Activated naive CD4-positive, alpha-beta T cell treated with anti-CD3 and anti-CD28 coated beads, Interleukin-2, amount 50 U/mL, for 16 hours (primary cell): ENCODE measurements at regions not wholly inside any gene's neighbourhood (a gene's known extent, or its start where the extent isn't known, plus 50 kb on each side); places are given as distances from the start of the nearest gene placed in this dataset.
"Not testable (repeated sequence)": the region's sequence is repeated elsewhere in the genome, so short reads cannot be mapped to it uniquely, and the experiment has no call there.

Experiments
- DNase-seq: peaks from one replicate; pipeline ENCODE4 v3.0.0-alpha.2; 2020

DNA sequence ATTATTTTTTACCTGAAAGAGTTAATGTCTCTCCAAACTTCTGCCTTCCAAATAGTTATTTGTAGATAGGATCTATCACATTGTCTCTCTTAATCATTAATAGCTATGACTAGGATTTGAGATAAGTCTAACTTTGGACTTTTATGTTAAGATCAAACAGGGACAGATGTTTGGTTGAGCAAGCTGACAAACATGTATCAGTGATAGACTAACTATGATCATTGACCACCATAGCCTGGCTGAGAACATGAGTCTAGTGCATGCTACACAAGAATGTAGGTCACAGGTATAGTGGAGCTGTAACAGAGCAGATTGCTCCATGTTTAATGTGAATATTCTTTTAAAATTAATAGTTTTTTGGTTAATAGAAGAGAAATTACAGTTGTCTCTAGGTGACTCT, 52.0 kb downstream of the SYT15B start:
- DNase-seq: not testable (repeated sequence)

DNA sequence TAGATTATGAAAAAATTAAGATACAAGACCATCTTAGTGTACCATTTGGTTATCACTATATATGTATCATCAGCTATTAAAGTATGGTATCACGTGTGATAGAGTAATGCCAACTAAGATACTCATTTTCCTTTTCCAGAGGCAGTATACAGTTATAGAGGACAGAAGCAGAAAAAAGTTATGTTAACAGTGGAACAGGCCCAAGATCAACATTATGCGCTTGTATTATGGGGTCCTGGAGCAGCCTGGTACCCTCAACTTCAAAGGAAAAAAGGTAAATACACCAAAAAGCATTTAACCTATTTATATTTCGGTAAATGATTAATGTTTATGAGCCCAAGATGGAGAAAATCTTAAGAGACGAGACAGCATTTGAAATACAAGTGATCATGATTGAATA, 52.9 kb downstream of the SYT15B start:
- not testable (repeated sequence) for DNase-seq

DNA sequence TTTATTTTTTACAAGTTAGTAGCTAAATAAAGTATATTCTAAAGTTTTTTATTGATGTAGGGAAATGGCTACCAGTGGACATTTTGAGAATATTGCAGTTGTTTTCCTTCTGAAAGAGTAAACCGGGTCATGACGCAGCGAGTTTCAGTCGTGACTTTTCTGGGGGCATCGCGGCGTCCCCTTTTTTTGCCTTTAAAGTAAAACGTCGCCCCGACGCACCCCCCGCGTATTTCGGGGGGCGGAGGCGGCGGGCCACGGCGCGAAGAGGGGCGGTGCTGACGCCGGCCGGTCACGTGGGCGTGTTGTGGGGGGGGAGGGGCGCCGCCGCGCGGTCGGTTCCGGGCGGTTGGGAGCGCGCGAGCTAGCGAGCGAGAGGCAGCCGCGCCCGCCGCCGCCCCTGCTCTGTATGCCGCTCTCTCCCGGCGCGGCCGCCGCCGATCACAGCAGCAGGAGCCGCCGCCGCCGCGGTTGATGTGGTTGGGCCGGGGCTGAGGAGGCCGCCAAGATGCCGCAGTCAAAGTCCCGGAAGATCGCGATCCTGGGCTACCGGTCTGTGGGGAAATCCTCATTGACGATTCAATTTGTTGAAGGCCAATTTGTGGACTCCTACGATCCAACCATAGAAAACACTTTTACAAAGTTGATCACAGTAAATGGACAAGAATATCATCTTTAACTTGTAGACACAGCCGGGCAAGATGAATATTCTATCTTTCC, 57.5 kb downstream of the SYT15B start:
- peak; percentile 75 for DNase-seq

DNA sequence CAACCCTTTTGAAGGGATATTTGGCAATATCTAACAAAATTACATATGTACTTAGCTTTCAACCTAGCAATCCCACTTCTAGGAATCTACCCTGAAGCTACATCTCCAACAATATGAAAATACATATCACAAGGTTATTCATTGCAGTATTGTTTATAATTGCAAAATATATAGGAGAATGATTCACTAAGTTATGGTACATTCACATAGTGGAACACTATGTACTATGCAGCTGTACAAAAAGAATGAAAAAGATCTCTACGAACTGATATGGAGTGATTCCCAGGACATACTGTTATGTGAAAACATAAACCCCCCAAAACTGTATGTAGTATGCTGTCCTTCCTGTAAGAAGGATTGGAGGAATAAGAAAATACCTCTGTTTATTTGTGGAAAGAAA, 62.1 kb downstream of the SYT15B start:
- DNase-seq: not testable (repeated sequence)

DNA sequence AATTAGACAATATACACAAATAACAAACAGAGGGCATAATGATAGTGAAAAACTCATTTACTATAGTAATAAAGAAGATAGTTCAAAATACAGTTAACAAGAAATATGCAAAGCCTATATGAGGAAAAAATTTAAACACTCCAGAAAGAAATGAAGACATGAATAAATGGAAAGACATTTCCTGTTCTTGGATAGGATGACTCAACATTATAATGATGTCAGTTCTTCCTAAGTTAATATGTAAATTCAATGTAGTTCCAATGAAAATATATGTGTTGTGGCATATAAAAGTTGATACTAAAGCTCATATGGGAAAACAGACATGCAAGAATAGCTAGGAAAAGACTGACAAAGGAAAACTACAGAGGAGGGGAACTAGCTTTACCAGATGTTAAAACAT, 63.5 kb downstream of the SYT15B start:
- not testable (repeated sequence) for DNase-seq

DNA sequence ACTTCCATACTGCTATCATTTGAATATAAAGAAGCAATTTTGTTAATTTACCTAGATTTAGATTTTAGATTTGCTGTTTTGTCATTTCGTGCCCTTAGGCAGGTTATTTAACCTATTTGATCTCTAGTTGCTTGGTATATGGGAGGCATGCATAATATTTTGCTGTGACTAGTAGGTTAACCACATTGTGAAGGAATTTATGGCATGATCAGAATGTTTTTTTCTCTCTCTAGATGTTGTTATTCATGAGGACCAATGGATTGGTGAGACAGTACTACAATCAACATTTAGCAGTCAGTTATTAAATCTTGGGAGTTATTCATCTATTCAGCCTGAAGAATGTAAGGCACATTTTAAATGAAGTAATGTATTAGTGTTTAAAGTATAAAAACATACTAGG, 67.2 kb downstream of the SYT15B start:
- not testable (repeated sequence) for DNase-seq

DNA sequence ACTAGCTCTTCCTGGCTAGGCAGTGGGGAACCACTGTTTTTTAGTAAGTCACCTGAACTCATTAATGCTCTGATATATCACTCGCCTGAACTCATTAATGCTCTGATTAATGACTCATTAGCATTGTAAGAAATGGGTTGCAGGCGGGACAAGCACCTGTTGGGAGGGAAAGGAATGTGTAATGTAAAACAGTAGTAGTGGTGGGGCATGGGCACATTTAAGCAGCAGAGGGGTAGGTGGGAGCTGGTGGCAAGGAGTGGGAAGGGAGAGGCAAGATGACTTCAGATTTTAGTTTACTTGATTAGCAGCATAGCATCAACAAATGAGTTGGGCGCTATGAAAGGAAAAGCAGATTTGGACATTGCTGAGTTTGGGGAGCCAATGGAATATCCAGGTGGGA, 68.2 kb downstream of the SYT15B start:
- not testable (repeated sequence) for DNase-seq

DNA sequence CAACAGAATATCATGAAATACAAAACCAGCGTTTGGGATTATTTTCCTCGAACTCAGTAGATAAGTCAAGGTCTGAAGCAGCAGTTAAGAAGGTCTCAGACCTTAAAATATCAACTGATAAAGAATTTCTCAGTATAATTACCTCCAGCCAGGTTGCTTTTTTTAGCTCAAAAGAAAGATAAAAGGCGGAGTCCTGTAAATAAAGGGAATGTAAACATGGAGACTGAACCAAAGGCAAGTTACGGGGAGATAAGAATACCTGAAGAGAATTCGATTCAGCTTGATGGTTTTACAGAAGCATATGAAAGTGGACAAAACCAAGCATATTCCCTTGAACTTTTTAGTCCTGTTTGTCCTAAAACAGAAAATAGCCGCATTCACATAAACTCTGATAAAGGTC, 73.1 kb downstream of the SYT15B start:
- not testable (repeated sequence) for DNase-seq

DNA sequence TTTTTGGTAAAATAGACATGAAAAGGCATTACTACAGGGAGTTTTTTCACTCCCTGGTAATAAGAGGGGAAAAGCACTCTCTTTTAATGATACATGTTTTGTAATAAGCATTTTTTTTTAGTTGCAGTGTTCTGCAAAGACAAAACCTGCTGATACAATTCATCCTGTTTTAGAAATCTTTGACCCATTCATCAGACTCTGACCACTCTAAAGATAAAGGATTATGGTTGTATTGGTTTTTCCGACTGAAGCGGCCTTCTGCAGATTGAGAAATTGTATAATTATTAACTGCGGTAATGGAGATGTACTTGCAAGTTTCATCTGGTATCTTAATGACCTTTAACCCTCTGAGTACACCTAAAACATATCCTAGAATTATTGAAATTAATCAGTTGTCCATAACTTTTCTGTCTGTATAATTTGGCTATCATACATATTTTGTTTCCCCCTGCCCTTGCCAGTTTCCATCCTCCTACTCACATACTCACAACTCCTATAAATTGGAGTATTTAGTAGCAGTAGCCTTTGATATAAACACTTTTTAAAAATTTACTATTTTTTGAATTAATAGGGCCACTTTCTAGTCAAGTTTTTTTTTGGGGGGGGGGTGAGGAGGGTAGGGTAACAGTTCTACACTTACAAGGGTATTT, 79.4 kb downstream of the SYT15B start:
- DNase-seq: not testable (repeated sequence)

DNA sequence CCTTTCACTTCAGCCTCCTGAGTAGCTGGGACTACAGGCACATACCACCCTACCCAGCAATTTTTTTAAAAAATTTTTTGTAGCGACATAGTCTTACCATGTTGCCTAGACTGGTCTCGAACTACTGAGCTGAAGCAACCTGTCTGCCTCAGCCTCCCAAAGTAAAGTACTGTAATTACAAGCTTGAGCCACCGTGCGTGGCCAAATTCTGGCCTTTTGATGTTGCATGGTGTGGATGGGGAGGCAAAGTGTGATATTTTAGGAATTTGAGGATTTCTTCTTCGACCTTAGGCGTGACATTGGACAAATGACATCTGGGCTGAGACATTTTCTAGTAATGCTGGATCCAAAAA, 81.8 kb downstream of the SYT15B start:
- DNase-seq: not testable (repeated sequence)

DNA sequence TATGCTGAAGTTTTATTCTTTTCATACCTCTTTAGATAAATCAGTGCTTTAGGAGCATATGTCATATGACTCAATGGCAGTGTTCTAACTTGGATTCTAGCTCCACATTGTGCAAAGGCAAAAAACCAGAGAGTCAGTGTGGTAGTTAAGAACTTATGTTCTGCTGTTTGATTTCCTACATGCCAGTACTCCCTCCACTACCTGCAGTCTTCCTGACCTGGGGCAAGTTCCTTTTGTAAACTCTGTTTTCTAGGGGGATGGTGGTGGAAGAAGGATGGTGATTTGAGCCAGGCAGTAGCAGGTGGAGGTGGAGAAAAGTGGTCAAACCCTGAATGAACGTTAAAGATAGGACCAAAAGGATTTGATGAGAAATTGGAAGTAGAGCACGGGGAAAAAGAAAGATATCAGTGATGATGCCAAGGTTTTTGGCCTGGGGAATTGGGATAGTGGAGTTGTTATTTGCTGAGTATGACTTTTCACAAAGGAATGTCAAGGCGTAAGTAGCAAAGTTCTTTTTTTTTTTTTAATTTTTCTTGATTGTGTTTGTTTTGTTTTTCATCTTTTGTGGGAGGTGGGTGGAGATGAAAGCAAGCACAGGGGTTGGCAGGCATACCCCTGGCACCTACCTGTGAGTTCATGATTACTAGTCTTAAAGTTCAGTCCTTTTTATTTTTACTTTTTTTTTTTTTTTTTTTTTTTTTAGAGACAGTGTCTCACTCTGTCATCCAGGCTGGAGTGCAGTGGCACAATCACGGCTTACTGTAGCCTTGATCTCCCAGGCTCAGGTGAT, 82.3 kb downstream of the SYT15B start:
- DNase-seq: not testable (repeated sequence)

DNA sequence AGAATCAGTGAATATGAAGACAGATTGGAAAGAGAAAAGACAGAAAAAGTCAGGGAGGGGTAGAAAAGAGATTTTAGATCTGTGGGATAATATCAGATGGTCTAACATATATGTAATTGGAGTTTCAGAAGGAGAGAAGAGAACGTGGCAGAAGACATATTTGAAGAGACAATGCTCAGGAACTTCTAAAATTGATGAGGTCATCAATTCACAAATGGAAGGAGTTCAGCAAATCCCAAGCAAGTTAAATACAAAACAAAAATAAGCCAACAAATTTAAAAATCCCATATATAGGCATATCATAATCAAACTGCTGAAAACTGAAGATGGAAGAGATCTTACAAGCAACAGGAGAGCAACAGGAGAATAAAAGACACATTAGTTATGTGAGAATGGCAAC, 87.3 kb downstream of the SYT15B start:
- not testable (repeated sequence) for DNase-seq

DNA sequence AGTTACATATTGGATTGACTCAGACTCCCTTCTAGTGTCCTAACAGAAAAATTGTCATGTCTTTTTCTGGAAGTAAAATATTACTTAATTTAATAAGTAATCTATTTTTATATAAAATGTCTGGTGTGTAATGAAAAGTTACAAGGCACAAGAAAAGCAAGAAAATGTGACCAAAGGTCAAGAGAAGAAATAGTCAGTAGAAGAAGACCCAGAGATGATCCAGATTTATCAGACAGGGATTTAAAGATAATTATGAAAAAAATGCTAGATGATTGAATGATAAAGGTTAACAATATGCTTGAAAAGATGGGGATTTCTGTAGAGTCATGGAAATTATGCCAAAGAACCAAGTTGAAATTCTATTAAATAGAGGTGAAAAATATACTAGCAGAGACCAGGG, 87.8 kb downstream of the SYT15B start:
- DNase-seq: not testable (repeated sequence)

DNA sequence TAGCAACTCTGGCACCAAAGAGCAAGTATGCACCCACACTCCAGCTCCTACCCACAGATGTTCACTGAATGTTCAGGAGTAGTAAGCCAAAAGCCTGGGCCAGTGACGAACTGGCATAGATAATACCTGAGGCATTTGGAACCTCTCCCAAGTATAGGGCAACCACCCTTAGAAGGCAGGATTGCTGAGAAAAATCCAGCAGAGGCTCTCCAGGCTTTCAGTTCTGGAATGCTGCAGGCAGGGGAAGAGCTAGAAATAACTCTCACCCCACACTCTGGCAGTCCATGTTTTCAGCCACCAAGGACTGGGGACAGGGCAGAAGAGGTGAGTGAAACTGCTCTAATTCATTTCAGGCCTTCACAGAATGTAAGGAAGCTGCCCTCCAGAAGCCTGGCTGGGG, 90.3 kb downstream of the SYT15B start:
- not testable (repeated sequence) for DNase-seq

DNA sequence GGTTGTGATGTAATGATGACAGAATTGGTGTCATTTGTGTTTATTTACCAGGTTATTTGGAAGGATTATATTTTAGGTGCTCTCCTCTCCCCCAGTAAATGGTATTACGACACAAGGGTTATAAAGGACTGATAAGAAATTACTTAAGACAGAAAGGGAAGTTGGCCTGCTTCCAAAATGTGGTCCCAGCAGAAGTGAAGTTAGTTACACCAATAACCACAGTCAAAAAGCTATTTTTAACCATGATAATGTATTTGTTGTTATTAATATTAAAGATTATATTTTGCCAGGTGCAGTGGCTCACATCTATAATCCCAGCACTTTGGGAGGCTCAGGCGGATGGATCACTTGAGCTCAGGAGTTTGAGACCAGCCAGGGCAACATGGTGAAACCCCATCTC, 92.5 kb downstream of the SYT15B start:
- not testable (repeated sequence) for DNase-seq

DNA sequence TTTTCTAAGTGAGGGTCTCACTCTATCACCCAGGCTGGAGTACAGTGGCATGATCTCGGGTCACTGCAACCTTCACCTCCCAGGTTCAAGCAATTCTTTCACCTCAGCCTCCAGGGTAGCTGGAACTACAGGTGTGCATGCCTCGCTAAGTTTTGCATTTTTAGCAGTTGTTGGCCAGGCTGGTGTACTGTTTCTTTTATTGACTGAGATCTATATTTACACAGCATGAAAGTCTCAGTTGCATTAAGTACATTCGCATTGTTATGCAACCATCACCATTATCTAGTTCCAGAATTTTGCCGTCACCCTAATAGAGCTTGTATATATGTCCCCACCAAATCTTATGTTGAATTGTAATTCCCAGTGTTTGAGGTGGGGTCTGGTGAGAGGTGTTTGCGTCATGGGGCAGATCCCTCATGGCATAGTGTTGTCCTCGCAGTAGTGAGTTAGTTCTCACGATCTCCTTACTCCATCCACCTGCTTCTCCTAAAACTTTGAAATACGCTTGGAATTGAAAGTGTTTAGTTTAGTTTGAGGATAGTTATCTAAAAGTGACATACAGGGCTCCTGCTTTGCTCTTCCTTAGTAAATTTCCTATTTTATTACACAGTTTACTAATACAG, 101.3 kb downstream of the SYT15B start:
- not testable (repeated sequence) for DNase-seq

DNA sequence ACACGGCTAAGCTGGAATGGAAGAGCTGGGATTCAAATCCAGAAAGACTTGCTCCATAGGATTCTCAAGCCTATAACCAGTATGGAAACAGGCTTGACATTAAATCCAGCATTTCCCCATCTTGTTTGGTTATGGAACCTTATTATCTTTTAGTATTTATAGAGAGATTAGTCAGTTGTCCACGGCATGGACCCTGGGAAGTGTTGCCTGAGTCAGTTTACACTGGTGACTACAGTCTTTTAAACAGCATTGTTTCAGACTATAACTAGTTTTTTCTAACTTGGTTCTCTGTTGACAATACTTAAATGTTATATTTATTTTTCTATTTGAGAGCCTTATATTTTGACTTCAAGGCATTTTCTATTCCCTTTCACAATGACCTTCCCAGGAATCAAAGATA, 106.7 kb downstream of the SYT15B start:
- not testable (repeated sequence) for DNase-seq

DNA sequence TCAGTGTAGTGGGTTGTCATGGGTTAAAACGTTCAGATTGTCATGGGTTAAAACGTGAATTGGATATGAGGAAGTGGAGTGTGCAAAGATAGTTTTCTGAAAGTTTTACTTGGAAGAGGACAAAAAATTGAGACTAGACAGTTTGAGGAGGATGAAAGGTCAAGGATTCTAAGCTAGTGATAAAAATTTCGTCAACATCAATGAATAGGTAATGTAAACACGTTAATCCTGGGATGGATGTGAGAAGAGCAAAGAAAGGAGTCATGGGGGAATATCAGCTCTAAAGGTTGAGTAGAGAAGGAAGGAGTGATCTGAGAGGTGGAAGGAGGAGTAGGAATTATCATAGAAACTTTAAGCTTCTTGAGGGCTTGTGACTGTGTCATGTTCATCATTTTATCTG, 109.2 kb downstream of the SYT15B start:
- DNase-seq: not testable (repeated sequence)

DNA sequence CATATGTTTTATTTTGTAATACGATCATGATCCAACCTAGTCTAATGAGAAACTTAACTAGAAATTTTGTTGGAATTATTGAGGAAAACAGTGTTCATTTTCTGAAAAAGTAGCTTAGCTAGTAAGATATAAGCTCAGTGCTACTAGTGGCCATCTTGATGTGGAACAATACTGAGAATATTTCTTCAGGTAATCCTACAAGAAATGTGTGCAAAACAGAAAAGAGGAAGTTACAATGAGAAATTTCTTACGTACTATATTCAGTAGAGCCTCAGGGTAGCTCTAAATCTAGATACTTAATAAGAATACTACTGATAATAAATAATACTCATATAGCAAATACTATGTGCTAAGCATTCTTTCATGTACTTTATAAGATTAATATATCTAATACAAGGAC, 114.8 kb downstream of the SYT15B start:
- DNase-seq: not testable (repeated sequence)

DNA sequence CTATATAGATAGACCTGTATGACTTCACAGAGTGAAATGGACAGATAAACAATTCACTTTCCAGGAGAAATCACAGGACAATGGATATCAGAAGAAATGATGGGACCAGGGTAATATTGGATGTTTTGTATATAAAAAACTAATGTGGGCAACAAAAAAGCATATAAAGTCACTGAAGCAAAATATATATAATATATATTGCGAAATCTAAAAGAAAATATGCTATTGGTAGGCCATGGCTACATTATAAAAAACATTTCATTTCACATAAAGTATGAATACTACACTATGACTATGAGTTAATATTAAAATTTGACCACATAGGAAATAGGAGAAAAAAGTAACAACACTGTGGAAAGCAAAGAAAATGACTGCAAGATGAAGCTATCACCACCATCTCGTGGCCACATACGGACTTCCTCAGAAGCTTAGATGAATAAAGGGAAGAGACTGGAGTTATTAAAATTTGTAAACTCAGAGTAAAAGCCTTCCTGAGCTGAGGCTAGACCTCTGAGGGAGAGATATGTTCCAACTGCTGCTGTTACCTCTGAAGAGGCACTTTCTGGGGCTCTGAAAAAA, 115.8 kb downstream of the SYT15B start:
- DNase-seq: not testable (repeated sequence)

DNA sequence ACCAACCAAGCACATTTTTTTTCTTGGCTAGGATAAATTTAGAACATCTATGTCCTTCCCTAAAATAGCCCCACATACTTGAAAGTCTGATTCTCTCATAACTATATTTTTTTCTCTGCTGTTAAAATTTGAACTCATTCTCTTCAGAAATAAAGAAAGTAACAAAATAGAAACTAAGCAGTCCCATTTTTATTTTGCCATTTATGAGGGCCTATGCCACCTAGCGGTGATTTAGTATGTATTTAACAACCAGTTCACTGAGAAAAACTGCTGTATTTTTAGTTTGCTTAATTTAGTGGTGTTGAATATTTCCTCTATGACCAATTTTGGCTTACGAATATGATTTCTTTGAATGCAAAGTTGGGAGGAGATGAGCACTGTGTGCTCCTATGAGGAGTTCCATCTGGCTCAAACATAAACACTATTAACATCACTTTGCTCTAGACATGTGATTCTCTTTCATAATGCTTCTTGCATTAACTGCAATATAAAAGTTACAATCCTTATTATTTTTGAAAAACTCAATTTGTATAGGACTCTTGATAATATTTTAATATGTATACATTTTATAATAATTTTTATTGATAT, 116.6 kb downstream of the SYT15B start:
- not testable (repeated sequence) for DNase-seq

DNA sequence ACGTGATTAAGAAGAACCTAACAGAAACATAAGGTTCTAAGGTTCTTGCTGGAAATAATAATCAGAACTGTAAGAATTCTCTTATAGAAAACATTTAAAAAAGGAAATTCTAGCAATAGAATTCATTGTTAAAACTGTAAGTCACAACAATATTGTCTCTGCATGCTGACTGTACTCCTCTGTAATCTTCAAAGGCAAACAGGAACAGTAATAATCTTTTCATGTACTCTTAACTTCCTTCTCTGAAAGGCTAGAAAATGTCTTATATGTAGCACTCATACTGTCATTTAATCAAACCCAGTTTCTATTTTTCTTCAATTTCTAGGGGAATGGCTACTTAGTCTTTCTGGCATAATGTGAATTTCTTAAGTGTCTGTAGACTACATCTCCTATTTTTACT, 103.5 kb upstream of the AGAP9 start:
- not testable (repeated sequence) for DNase-seq

DNA sequence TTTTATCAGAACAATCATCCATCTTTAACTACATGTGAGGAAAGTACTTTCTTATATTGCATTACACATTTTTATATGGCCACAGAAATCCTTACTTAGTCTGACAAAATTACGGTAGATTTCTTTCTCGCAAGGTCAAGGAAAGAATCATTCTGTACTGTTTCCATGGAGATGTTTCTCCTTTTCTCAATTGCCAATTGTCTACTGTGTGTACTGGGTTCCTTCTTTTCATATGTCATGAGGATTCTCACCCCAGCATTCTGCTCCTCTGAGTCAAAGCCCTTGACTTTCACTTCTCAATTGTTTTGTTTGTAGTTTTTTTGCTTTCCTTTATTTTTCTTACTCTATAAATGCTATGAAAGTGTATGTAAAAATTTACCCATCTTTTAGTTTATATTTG, 99.3 kb upstream of the AGAP9 start:
- DNase-seq: not testable (repeated sequence)
